ENCODE measurements at regions not wholly inside any gene's neighbourhood (a gene's known extent, or its start where the extent isn't known, plus 50 kb on each side); places are given as distances from the start of the nearest gene placed in this dataset.

DNA sequence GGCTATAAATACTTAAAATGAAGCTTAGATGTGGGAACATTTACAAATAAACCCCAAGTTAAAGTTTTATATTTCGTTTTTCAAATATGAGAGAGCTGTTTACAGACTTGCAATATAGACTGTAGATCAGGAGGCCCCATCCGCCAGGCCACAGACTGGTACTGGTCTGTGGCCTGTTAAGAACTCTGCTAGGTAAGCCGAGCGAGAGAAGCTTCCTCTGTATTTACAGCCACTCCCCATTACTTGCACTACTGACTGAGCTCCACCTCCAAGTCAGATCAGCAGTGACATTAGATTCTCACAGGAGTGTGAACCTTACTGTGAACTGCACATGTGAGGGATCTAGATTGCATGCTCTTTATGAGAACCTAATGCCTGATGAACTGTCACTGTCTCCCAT lies 561.4 kb upstream of the FAM174A start:
- no peak overlapping the region for H3K27ac ChIP-seq
- no peak for TF ChIP-seq FOXP2 (optimal IDR thresholded peaks at IDR 0.05; ENCODE audit: control extremely low read depth, extremely low read length, insufficient read depth)
- TF ChIP-seq EZH2 (IDR thresholded peaks at IDR 0.05): no peak
- TF ChIP-seq POLR2AphosphoS5 (IDR thresholded peaks at IDR 0.05; ENCODE audit: borderline replicate concordance, low read depth, low read length): no peak
- no peak overlapping the region for H3K9ac ChIP-seq (ENCODE audit: insufficient read length)
- H3K9me3 ChIP-seq (ENCODE audit: low read depth, low read length): no peaks in the 10 kb centered on the region
- no peak overlapping the region for H3K4me3 ChIP-seq
- no peaks in the 10 kb centered on the region for H3K36me3 ChIP-seq (ENCODE audit: insufficient read depth, low read length)
- DNase-seq (ENCODE audit: low read depth, low spot score): no peak

GRCh38 chr5:99955962-99956361 lies 579.2 kb upstream of the FAM174A start:
- Histone ChIP-seq H3K4me3 (no peak overlapping the region), H3K36me3 (ENCODE audit: insufficient read depth, low read length) (no peaks in the 10 kb centered on the region), H3K9ac (ENCODE audit: insufficient read length) (no peak overlapping the region), H3K27ac (no peak overlapping the region), H3K9me3 (ENCODE audit: low read depth, low read length) (no peaks in the 10 kb centered on the region)
- TF ChIP-seq FOXP2 (optimal IDR thresholded peaks at IDR 0.05; ENCODE audit: control extremely low read depth, extremely low read length, insufficient read depth) (no peak), EZH2 (IDR thresholded peaks at IDR 0.05) (no peak), POLR2AphosphoS5 (IDR thresholded peaks at IDR 0.05; ENCODE audit: borderline replicate concordance, low read depth, low read length) (no peak)
- no peak for DNase-seq (ENCODE audit: low read depth, low spot score)

DNA sequence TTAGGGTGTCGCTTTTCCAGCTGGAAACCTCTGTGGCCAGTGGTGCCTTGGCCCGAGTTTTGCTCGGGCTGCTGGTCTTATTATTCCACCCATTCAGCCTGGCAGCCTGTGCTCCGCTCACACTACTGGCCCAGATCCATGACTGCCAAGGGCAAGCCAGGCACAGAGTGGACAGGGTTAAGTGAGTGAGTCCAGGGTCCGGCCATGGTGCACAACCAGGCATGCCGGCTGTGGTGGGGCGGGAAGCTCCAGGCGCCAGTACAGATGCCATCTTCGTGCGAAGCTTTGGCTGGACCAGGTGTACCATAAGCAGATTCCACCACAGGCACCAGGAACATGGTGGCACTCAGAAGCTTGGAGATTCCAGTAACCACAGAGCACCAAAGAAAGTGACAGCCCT lies 580.2 kb upstream of the FAM174A start:
- TF ChIP-seq FOXP2 (optimal IDR thresholded peaks at IDR 0.05; ENCODE audit: control extremely low read depth, extremely low read length, insufficient read depth) (no peak), POLR2AphosphoS5 (IDR thresholded peaks at IDR 0.05; ENCODE audit: borderline replicate concordance, low read depth, low read length) (no peak)
- Histone ChIP-seq H3K9me3 (ENCODE audit: low read depth, low read length) (no peaks in the 10 kb centered on the region), H3K9ac (ENCODE audit: insufficient read length) (no peak overlapping the region), H3K36me3 (ENCODE audit: insufficient read depth, low read length) (no peaks in the 10 kb centered on the region), H3K27ac (no peak overlapping the region), H3K4me3 (no peak overlapping the region)
- no peak for DNase-seq (ENCODE audit: low read depth, low spot score)

GRCh38 chr5:99949969-99950524 lies 585.1 kb upstream of the FAM174A start:
- Histone ChIP-seq H3K36me3 (ENCODE audit: insufficient read depth, low read length) (no peaks in the 10 kb centered on the region), H3K9me3 (ENCODE audit: low read depth, low read length) (no peaks in the 10 kb centered on the region), H3K27ac (no peak overlapping the region), H3K9ac (ENCODE audit: insufficient read length) (no peak overlapping the region), H3K4me3 (no peak overlapping the region)
- DNase-seq (ENCODE audit: low read depth, low spot score): no peak
- TF ChIP-seq EZH2 (IDR thresholded peaks at IDR 0.05) (no peak), POLR2AphosphoS5 (IDR thresholded peaks at IDR 0.05; ENCODE audit: borderline replicate concordance, low read depth, low read length) (no peak), FOXP2 (optimal IDR thresholded peaks at IDR 0.05; ENCODE audit: control extremely low read depth, extremely low read length, insufficient read depth) (no peak)

DNA sequence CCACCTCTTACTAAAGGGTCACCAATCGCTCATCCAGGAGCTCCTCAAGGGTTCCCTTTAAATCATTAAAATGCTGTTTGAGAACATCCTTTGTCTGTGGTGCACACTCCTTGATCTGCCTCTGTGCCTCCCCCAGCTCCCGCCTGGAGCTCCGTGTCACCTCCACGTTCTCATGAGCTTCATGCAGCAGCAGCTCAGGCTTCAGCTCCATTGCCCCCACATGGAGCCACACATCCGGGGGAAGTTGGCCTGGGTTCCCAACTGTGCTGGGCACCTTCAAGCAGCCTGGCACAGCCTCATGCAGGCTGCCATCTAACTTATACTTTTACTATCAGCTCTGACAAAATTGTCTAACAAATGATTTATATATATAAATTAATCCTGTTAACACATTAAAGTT lies 585.8 kb upstream of the FAM174A start:
- Histone ChIP-seq H3K36me3 (ENCODE audit: insufficient read depth, low read length) (no peaks in the 10 kb centered on the region), H3K27ac (no peak overlapping the region), H3K9me3 (ENCODE audit: low read depth, low read length) (no peaks in the 10 kb centered on the region), H3K4me3 (no peak overlapping the region), H3K9ac (ENCODE audit: insufficient read length) (no peak overlapping the region)
- DNase-seq (ENCODE audit: low read depth, low spot score): no peak
- TF ChIP-seq POLR2AphosphoS5 (IDR thresholded peaks at IDR 0.05; ENCODE audit: borderline replicate concordance, low read depth, low read length) (no peak), FOXP2 (optimal IDR thresholded peaks at IDR 0.05; ENCODE audit: control extremely low read depth, extremely low read length, insufficient read depth) (no peak), EZH2 (IDR thresholded peaks at IDR 0.05) (no peak)

DNA sequence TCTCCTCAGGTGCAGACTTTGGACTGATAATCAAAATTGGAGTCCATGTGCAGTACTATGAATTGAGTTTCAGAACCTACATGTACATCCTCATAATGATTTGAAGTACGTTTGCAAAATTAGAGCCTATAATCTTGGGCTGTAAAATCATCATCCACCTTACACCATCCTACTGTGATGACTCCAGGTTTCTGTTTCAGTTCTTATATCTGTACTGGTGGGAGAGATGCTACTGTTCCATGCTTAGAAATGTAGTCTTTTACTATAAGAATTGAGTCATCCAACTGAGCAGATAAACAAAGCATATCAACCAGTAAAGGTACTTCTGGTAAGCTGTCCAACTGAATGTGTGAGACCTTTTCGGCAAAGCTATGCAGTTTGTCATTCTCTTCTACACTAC lies 586.3 kb upstream of the FAM174A start:
- H3K9ac ChIP-seq (ENCODE audit: insufficient read length): no peak overlapping the region
- TF ChIP-seq POLR2AphosphoS5 (IDR thresholded peaks at IDR 0.05; ENCODE audit: borderline replicate concordance, low read depth, low read length) (no peak), EZH2 (IDR thresholded peaks at IDR 0.05) (no peak), FOXP2 (optimal IDR thresholded peaks at IDR 0.05; ENCODE audit: control extremely low read depth, extremely low read length, insufficient read depth) (no peak)

GRCh38 chr5:99945478-99946442 lies 589.4 kb upstream of the FAM174A start:
- TF ChIP-seq FOXP2 (optimal IDR thresholded peaks at IDR 0.05; ENCODE audit: control extremely low read depth, extremely low read length, insufficient read depth) (no peak), POLR2AphosphoS5 (IDR thresholded peaks at IDR 0.05; ENCODE audit: borderline replicate concordance, low read depth, low read length) (no peak), EZH2 (IDR thresholded peaks at IDR 0.05) (no peak)
- Histone ChIP-seq H3K4me3 (no peak overlapping the region), H3K27ac (no peak overlapping the region), H3K9ac (ENCODE audit: insufficient read length) (no peak overlapping the region), H3K9me3 (ENCODE audit: low read depth, low read length) (no peaks in the 10 kb centered on the region), H3K36me3 (ENCODE audit: insufficient read depth, low read length) (no peaks in the 10 kb centered on the region)
- no peak for DNase-seq (ENCODE audit: low read depth, low spot score)

More for the DNA sequence above, 586.3 kb upstream of the FAM174A start:
- H3K27ac ChIP-seq: no peak overlapping the region
- DNase-seq (ENCODE audit: low read depth, low spot score): no peak
- no peak overlapping the region for H3K4me3 ChIP-seq
- no peaks in the 10 kb centered on the region for H3K9me3 ChIP-seq (ENCODE audit: low read depth, low read length)
- H3K36me3 ChIP-seq (ENCODE audit: insufficient read depth, low read length): no peaks in the 10 kb centered on the region

GRCh38 chr5:99940540-99940939 lies 594.6 kb upstream of the FAM174A start:
- Histone ChIP-seq H3K27ac (no peak overlapping the region), H3K4me3 (no peak overlapping the region), H3K36me3 (ENCODE audit: insufficient read depth, low read length) (no peaks in the 10 kb centered on the region), H3K9me3 (ENCODE audit: low read depth, low read length) (no peaks in the 10 kb centered on the region), H3K9ac (ENCODE audit: insufficient read length) (no peak overlapping the region)
- DNase-seq (ENCODE audit: low read depth, low spot score): no peak
- TF ChIP-seq POLR2AphosphoS5 (IDR thresholded peaks at IDR 0.05; ENCODE audit: borderline replicate concordance, low read depth, low read length) (no peak), FOXP2 (optimal IDR thresholded peaks at IDR 0.05; ENCODE audit: control extremely low read depth, extremely low read length, insufficient read depth) (no peak), EZH2 (IDR thresholded peaks at IDR 0.05) (no peak)
